OCI-LY3 (cell line): ENCODE measurements at regions not wholly inside any gene's neighbourhood (a gene's known extent, or its start where the extent isn't known, plus 50 kb on each side); places are given as distances from the start of the nearest gene placed in this dataset.

ENCODE experiments used
- H2AFZ ChIP-seq: fragments of 200-600, 300-600 bp; shearing (Covaris generic); 2 replicates; pipeline ENCODE4 v1.6.0; 2014; ENCODE audit warnings: antibody characterized with exemption, low read depth, low read length
- H3K27ac ChIP-seq: fragments of 200-600, 300-600 bp; sonication (generic); 2 replicates; pipeline ENCODE4 v1.5.1; 2014; ENCODE audit warnings: mild to moderate bottlenecking, low read length, moderate library complexity, mixed read lengths
- H3K27me3 ChIP-seq: fragments of 200-600, 300-600 bp; sonication (generic); 2 replicates; pipeline ENCODE4 v1.6.1; 2014; ENCODE audit warnings: low read depth, low read length, mixed read lengths
- H3K36me3 ChIP-seq: fragments of 200-600, 300-600 bp; sonication (generic); replicated peaks from 2 replicates; pipeline ENCODE3; 2014; ENCODE audit warnings: low read depth, low read length, mixed read lengths
- H3K4me1 ChIP-seq: fragments of 300-600, 200-600 bp; sonication (generic); 2 replicates; pipeline ENCODE4 v1.6.1; 2014; ENCODE audit warnings: low read length, mixed read lengths
- H3K4me2 ChIP-seq: fragments of 200-600, 300-600 bp; sonication (generic); 2 replicates; pipeline ENCODE4 v1.6.1; 2014; ENCODE audit warnings: low read length, mixed read lengths
- H3K4me3 ChIP-seq: fragments of 300-600, 200-600 bp; sonication (generic); 2 replicates; pipeline ENCODE4 v1.5.1; 2014; ENCODE audit warnings: antibody characterized with exemption, mild to moderate bottlenecking, low read length, moderate library complexity
- H3K79me2 ChIP-seq: fragments of 300-600, 200-600 bp; shearing (Covaris generic); 2 replicates; pipeline ENCODE4 v1.6.1; 2014; ENCODE audit warnings: mild to moderate bottlenecking, low read length, mixed read lengths
- H3K9ac ChIP-seq: fragments of 300-600, 200-600 bp; shearing (Covaris generic); 2 replicates; pipeline ENCODE4 v1.6.0; 2014; ENCODE audit warnings: mild to moderate bottlenecking, low read length, moderate library complexity
- H3K9me3 ChIP-seq: fragments of 200-600, 300-600 bp; shearing (Covaris generic); 2 replicates; pipeline ENCODE4 v1.6.1; 2014; ENCODE audit warnings: low read length, mixed read lengths; ENCODE audit not compliant: insufficient read depth
- H4K20me1 ChIP-seq: fragments of 200-600, 300-600 bp; sonication (generic); 2 replicates; pipeline ENCODE4 v1.6.1; 2016; ENCODE audit warnings: low read length, mixed read lengths; ENCODE audit not compliant: insufficient read depth
- CTCF ChIP-seq: fragments of 200-600, 300-600 bp; sonication (generic); IDR thresholded peaks from 2 replicates; pipeline ENCODE4 v1.5.1; 2014; ENCODE audit warnings: antibody characterized with exemption, low read length, low read depth
- EZH2phosphoT487 ChIP-seq: fragments of 200-600 bp; shearing (Covaris generic); IDR thresholded peaks from 2 replicates; pipeline ENCODE4 v1.6.1; 2018; ENCODE audit warnings: antibody characterized with exemption, mixed run types, low read depth

- Histone ChIP-seq H3K9me3 (no peaks in the 10 kb centered on the region), H2AFZ (no peak overlapping the region)
- TF ChIP-seq EZH2phosphoT487: no peak
- TF ChIP-seq CTCF: no peak
Measured at GRCh38 chr1:59062743-59063142, 234.2 kb upstream of the FGGY start.

GRCh38 chr1:59063501-59063900 lies 233.4 kb upstream of the FGGY start:
- H3K4me3 ChIP-seq: no peak overlapping the region
- H3K9ac ChIP-seq: no peak overlapping the region
- H3K4me2 ChIP-seq: no peak overlapping the region
- no peaks in the 10 kb centered on the region for H3K4me1 ChIP-seq
- H4K20me1 ChIP-seq: no peaks in the 10 kb centered on the region
- TF ChIP-seq CTCF (no peak), EZH2phosphoT487 (no peak)
- no peaks in the 10 kb centered on the region for H3K36me3 ChIP-seq
- H3K9me3 ChIP-seq: no peaks in the 10 kb centered on the region
- H2AFZ ChIP-seq: no peak overlapping the region
- no peaks in the 10 kb centered on the region for H3K79me2 ChIP-seq
- no peaks in the 10 kb centered on the region for H3K27me3 ChIP-seq
- H3K27ac ChIP-seq: no peak overlapping the region

More at GRCh38 chr1:59062743-59063142, 234.2 kb upstream of the FGGY start:
- Histone ChIP-seq H3K4me1 (no peaks in the 10 kb centered on the region), H3K27me3 (no peaks in the 10 kb centered on the region), H3K4me2 (no peak overlapping the region), H3K36me3 (no peaks in the 10 kb centered on the region), H3K9ac (no peak overlapping the region), H3K79me2 (no peaks in the 10 kb centered on the region), H3K4me3 (no peak overlapping the region), H4K20me1 (no peaks in the 10 kb centered on the region), H3K27ac (no peak overlapping the region)

- Histone ChIP-seq H3K27ac (no peak overlapping the region), H3K9ac (no peak overlapping the region), H4K20me1 (no peaks in the 10 kb centered on the region), H3K9me3 (no peaks in the 10 kb centered on the region), H3K79me2 (no peaks in the 10 kb centered on the region), H3K36me3 (no peaks in the 10 kb centered on the region), H3K4me3 (no peak overlapping the region), H3K4me2 (no peak overlapping the region), H3K4me1 (no peaks in the 10 kb centered on the region), H2AFZ (no peak overlapping the region), H3K27me3 (no peaks in the 10 kb centered on the region)
- TF ChIP-seq EZH2phosphoT487 (no peak), CTCF (no peak)
Measured at GRCh38 chr1:59064592-59064991, 232.3 kb upstream of the FGGY start.

GRCh38 chr1:59066236-59066635 lies 230.7 kb upstream of the FGGY start:
- Histone ChIP-seq H2AFZ (no peak overlapping the region), H3K79me2 (no peaks in the 10 kb centered on the region), H3K27me3 (no peaks in the 10 kb centered on the region), H3K4me3 (no peak overlapping the region), H3K4me2 (no peak overlapping the region), H3K27ac (no peak overlapping the region), H3K36me3 (no peaks in the 10 kb centered on the region), H4K20me1 (no peaks in the 10 kb centered on the region), H3K9ac (no peak overlapping the region), H3K9me3 (no peaks in the 10 kb centered on the region), H3K4me1 (peaks cover 6% of the 10 kb centered on the region)
- TF ChIP-seq CTCF (no peak), EZH2phosphoT487 (no peak)
